ENCODE measurements at regions not wholly inside any gene's neighbourhood (a gene's known extent, or its start where the extent isn't known, plus 50 kb on each side); places are given as distances from the start of the nearest gene placed in this dataset.
"Not testable (repeated sequence)": the region's sequence is repeated elsewhere in the genome, so short reads cannot be mapped to it uniquely, and the experiment has no call there.

DNA sequence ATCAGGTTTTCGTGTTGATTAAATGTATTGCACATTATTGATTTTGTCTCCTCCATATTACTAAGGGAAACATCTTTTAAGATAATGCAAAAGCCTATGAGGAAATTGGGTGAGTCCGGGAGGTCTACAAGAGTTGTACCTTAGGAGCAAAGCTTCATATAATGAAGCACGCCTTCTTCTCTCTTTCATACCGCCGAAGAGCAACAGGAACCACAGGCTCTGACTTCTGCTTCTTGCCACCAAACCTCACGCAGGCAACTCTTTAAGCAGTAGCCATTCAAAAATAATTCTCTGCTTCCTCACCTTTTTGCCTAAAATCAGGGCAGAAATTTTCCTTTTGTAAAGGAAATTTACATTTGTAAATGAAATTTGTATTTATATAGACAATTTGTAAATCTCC, 139.6 kb downstream of the SPRY1 start:
- Histone ChIP-seq H3K36me3 (ENCODE audit: control insufficient read depth in 1 of 2, insufficient read depth in 2 of 2, low read length in 1 of 2) (no peaks in the 10 kb centered on the region), H3K4me1 (ENCODE audit: control insufficient read depth in 1 of 2, insufficient read depth in 2 of 2, low read length in 2 of 2) (no peaks in the 10 kb centered on the region), H3K9me3 (ENCODE audit: control insufficient read depth, low read length) (no peaks in the 10 kb centered on the region), H3K4me3 (ENCODE audit: low read length in 2 of 2) (no peak overlapping the region), H3K27ac (ENCODE audit: low read depth in 1 of 2, low read length in 2 of 2) (no peak overlapping the region), H3K27me3 (ENCODE audit: control insufficient read depth in 1 of 2, insufficient read depth in 2 of 2, low read length in 1 of 2) (no peaks in the 10 kb centered on the region)
- intact Hi-C loops (cut with DNase I), result no loop called here
- ATAC-seq (ENCODE audit: low FRiP score), result no peak
- DNase-seq, result no peak
- 87 to 90% methylated on average over 6 of the region's 6 CpGs for WGBS, 2 donors

DNA sequence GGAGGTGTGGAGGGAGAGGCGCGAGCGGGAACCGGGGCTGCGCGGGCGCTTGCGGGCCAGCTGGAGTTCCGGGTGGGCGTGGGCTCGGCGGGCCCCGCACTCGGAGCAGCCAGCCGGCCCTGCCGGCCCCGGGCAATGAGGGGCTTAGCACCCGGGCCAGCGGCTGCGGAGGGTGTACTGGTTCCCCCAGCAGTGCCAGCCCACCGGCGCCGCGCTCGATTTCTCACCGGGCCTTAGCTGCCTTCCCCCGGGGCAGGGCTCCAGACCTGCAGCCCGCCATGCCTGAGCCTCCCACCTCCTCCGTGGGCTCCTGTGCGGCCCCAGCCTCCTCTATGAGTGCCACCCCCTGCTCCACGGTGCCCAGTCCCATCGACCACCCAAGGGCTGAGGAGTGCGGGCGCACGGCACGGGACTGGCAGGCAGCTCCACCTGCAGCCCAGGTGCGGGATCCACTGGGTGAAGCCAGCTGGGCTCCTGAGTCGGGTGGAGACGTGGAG, 141.4 kb downstream of the SPRY1 start:
- H3K36me3 ChIP-seq (ENCODE audit: control insufficient read depth in 1 of 2, insufficient read depth in 2 of 2, low read length in 1 of 2); H3K27ac ChIP-seq (ENCODE audit: low read depth in 1 of 2, low read length in 2 of 2); DNase-seq; H3K9me3 ChIP-seq (ENCODE audit: control insufficient read depth, low read length); H3K27me3 ChIP-seq (ENCODE audit: control insufficient read depth in 1 of 2, insufficient read depth in 2 of 2, low read length in 1 of 2); H3K4me3 ChIP-seq (ENCODE audit: low read length in 2 of 2); intact Hi-C loops (cut with DNase I); H3K4me1 ChIP-seq (ENCODE audit: control insufficient read depth in 1 of 2, insufficient read depth in 2 of 2, low read length in 2 of 2); ATAC-seq (ENCODE audit: low FRiP score): not testable (repeated sequence)
- 95% methylated on average over 24 to 39 of the region's 39 CpGs for WGBS, 2 donors

DNA sequence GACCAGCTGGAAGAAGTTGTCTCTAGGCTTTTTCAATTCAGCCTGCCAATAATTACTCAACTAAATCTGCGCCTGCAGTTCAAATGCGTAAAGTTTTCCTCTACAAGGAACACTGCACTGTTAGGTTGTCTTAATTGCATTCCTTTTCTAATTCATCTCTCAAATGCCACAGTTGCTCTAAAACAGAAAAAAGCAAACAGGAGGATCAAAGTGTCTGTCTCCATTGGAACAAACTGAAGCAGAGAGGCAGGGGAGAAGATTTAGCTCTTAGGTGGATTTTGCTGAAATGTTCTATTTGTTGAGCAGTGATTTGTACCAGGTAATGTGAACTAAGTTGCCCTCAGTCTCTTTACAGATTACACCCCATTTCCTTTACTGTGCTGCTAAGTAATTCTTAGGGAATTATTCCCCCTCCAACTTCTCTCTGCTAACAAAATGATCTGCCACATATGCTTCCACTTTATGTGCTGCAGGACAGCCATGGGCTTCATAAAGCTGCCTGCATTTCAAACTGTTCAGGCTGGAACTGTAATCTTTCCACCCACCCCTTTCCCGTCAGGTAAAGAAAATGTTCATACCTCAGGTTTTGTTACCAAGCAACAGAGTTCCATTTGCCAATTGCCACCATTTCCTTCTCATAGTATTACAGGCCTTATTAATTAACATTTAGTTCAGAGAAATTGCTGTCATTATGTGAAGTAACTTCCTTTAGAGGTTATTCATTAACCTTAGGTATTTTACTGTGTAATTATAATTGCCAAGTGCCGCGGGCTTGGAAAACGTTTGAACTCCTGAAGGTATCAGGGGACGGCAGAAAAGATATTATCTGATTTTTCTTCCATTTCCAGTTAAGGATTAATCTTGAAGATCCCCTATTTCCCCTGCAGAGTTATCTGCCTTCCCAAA, 149.3 kb downstream of the SPRY1 start:
- no peaks in the 10 kb centered on the region for H3K36me3 ChIP-seq (ENCODE audit: control insufficient read depth in 1 of 2, insufficient read depth in 2 of 2, low read length in 1 of 2)
- no peak for DNase-seq
- 76 to 83% methylated on average over 7 of the region's 7 CpGs for whole genome bisulfite sequencing, 2 donors
- no peaks in the 10 kb centered on the region for H3K4me1 ChIP-seq (ENCODE audit: control insufficient read depth in 1 of 2, insufficient read depth in 2 of 2, low read length in 2 of 2)
- no peak for ATAC-seq (ENCODE audit: low FRiP score)
- no peaks in the 10 kb centered on the region for H3K27me3 ChIP-seq (ENCODE audit: control insufficient read depth in 1 of 2, insufficient read depth in 2 of 2, low read length in 1 of 2)
- H3K27ac ChIP-seq (ENCODE audit: low read depth in 1 of 2, low read length in 2 of 2), result no peak overlapping the region
- intact Hi-C loops (cut with DNase I), result no loop called here
- H3K9me3 ChIP-seq (ENCODE audit: control insufficient read depth, low read length), result no peaks in the 10 kb centered on the region
- no peak overlapping the region for H3K4me3 ChIP-seq (ENCODE audit: low read length in 2 of 2)

DNA sequence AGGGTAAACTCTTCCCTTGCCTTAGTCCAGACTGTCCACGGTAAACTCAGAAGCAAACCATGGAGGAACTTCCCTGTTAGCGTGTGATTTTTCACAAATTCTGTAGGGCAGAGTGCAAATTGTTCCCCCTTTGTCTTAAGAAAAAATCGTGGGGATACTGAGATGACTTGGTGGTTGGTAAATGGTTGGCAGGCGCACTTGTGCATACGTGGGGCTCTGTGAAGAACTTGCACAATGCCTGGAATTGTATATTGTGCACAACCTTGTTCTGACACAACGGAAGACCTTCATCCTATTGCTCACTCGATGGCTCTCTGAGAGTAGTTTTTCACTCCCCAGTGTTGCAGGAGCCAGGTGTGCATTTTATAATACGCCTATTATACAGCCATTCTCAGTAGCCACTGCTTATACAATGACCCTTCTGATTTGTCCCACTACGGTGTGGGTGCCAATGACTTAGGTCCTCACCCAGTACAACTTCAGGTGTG, 150.0 kb downstream of the SPRY1 start:
- Histone ChIP-seq H3K27me3 (ENCODE audit: control insufficient read depth in 1 of 2, insufficient read depth in 2 of 2, low read length in 1 of 2) (no peaks in the 10 kb centered on the region), H3K4me1 (ENCODE audit: control insufficient read depth in 1 of 2, insufficient read depth in 2 of 2, low read length in 2 of 2) (no peaks in the 10 kb centered on the region), H3K36me3 (ENCODE audit: control insufficient read depth in 1 of 2, insufficient read depth in 2 of 2, low read length in 1 of 2) (no peaks in the 10 kb centered on the region), H3K9me3 (ENCODE audit: control insufficient read depth, low read length) (no peaks in the 10 kb centered on the region), H3K27ac (ENCODE audit: low read depth in 1 of 2, low read length in 2 of 2) (no peak overlapping the region), H3K4me3 (ENCODE audit: low read length in 2 of 2) (no peak overlapping the region)
- intact Hi-C loops (cut with DNase I), result no loop called here
- ATAC-seq (ENCODE audit: low FRiP score) (no peak), DNase-seq (no peak)
- 77 to 78% methylated on average over 9 of the region's 9 CpGs for WGBS, 2 donors

DNA sequence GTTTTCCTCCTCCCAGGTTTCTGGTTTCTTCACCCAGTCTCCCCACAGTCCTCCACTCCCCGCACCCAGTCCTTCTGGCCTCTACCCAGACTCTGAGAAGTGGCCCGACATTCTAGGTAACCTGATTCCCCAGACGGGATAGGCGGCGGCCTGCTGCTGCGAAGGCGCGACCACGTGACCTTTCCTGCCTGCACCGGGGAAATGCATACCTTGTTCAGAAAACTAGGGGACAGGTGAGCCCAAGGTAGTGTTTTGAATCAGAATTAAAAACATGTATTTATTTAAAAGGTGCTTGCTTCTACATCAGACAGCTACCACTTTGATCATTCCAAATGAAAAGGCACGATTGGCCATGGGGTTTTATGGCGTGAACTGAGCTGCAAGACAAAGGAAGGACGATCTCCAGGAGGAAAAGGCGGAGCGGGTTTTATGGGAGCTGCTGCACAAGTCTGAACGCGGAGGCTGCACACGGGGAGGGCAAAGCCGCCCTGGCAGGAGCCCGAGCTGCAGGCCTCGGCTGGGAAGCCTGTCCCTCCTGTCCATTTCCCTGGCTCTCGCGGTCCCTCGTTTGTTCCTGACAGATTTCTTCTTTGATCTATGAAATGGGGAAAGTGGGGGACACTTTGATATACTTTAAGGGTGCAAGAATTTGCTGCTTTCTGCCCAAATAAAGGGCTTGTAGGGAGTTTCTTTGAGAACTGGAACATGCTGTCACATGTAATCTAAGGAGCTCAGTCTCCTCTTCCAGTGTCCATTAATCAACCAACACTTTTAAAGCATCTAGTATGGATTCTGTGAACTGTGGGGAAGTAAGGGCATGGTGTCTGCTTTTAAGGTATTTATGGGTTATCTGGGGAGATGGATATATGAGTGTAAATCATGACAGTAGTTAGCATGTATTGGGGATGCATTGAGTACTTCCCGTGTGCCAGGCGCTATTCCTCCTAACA, 150.9 kb downstream of the SPRY1 start:
- no peak overlapping the region for H3K4me3 ChIP-seq (ENCODE audit: low read length in 2 of 2)
- no peaks in the 10 kb centered on the region for H3K27me3 ChIP-seq (ENCODE audit: control insufficient read depth in 1 of 2, insufficient read depth in 2 of 2, low read length in 1 of 2)
- no peaks in the 10 kb centered on the region for H3K4me1 ChIP-seq (ENCODE audit: control insufficient read depth in 1 of 2, insufficient read depth in 2 of 2, low read length in 2 of 2)
- intact Hi-C loops (cut with DNase I), result no loop called here
- no peak overlapping the region for H3K27ac ChIP-seq (ENCODE audit: low read depth in 1 of 2, low read length in 2 of 2)
- H3K9me3 ChIP-seq (ENCODE audit: control insufficient read depth, low read length), result no peaks in the 10 kb centered on the region
- WGBS, 2 donors, result 88 to 90% methylated on average over 26 of the region's 26 CpGs
- ATAC-seq (ENCODE audit: low FRiP score), result no peak
- no peak for DNase-seq
- H3K36me3 ChIP-seq (ENCODE audit: control insufficient read depth in 1 of 2, insufficient read depth in 2 of 2, low read length in 1 of 2), result no peaks in the 10 kb centered on the region

DNA sequence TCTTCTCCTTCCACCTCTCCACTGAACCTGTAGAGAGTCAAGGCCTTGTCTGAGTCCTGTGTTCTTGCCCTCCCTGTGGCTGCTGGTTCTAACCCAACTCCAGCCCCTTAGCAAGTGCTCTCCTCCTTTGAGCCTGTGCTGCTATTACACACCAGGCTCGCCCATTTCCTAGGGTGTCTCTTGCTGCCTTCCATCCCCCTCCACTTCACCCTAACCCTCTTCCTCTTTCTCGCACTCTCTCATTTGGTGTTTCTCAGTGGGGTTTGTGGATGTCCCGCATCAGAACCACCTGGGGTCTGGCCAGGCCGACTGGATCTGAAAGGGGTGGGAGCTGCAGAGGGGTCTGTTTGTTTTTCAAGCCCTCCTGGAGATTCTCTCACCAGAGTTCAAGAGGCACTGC, 156.7 kb downstream of the SPRY1 start:
- intact Hi-C loops (cut with DNase I), result loop anchor here in 1 of 2 donors (5.0 kb wide), 2 partner anchors 46 to 141 kb away; no protein-coding TSS in a partner anchor
- WGBS, 2 donors, result 85 to 86% methylated on average over 4 of the region's 4 CpGs

DNA sequence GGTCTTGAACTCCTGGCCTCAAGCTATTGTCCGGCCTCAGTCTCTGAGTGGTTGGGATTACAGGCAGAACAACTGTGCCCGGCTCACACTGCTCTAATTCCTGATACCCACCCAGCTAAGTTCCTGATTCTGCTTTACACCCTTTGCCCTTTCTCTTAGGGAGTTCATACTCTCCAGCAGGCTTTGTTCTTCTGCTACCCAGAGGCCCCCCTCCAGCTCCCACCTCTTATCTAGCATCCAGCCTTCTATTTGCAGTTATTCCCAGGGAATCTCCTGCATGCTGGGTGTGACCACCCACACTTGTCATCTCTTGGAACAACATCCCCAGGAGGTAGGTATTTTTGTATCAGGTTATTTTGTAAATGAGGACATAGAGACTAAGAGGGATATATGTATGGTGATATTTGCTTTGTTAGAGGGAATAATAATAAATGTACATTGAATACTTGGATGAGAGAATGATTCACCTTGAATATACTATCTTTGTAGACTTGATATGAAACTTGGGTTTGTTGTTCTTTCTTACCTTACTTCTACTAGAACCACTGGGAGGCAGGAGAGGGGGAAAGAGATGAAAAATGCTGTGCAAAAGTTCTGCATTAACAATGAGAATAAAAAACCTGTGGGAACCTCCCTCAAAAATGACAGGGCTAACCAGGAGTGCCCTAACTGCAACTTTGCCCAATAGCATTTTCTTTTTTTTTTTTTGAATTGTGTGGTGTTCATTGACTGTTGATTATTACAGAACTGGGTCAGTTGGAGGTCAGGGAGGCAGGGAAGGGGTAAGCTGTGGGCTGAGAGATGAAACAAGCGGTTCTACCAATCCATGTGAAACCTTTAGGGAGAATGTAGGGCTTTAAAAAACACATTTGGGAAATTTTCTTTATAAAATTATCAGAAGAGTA, 157.4 kb downstream of the SPRY1 start:
- H3K9me3 ChIP-seq (ENCODE audit: control insufficient read depth, low read length), result no peaks in the 10 kb centered on the region
- H3K27me3 ChIP-seq (ENCODE audit: control insufficient read depth in 1 of 2, insufficient read depth in 2 of 2, low read length in 1 of 2), result no peaks in the 10 kb centered on the region
- ATAC-seq (ENCODE audit: low FRiP score) (no peak), DNase-seq (no peak)
- H3K27ac ChIP-seq (ENCODE audit: low read depth in 1 of 2, low read length in 2 of 2), result peak overlapping the region in 1 of 2 donors; percentile 75
- 93 to 94% methylated on average over 3 of the region's 3 CpGs for WGBS, 2 donors
- intact Hi-C loops (cut with DNase I), result loop anchor here in 1 of 2 donors (2.0 to 5.0 kb wide), 4 partner anchors 47 to 157 kb away; partner anchors contain the start of gene SPRY1
- H3K36me3 ChIP-seq (ENCODE audit: control insufficient read depth in 1 of 2, insufficient read depth in 2 of 2, low read length in 1 of 2), result no peaks in the 10 kb centered on the region
- peaks cover 2 to 5% of the 10 kb centered on the region in 2 donors for H3K4me1 ChIP-seq (ENCODE audit: control insufficient read depth in 1 of 2, insufficient read depth in 2 of 2, low read length in 2 of 2)
- H3K4me3 ChIP-seq (ENCODE audit: low read length in 2 of 2), result no peak overlapping the region

More for the DNA sequence above, 156.7 kb downstream of the SPRY1 start:
- DNase-seq, result no peak
- Histone ChIP-seq H3K36me3 (ENCODE audit: control insufficient read depth in 1 of 2, insufficient read depth in 2 of 2, low read length in 1 of 2) (no peaks in the 10 kb centered on the region), H3K27me3 (ENCODE audit: control insufficient read depth in 1 of 2, insufficient read depth in 2 of 2, low read length in 1 of 2) (no peaks in the 10 kb centered on the region), H3K4me3 (ENCODE audit: low read length in 2 of 2) (no peak overlapping the region), H3K4me1 (ENCODE audit: control insufficient read depth in 1 of 2, insufficient read depth in 2 of 2, low read length in 2 of 2) (peaks cover 2 to 5% of the 10 kb centered on the region in 2 donors), H3K27ac (ENCODE audit: low read depth in 1 of 2, low read length in 2 of 2) (no peak overlapping the region), H3K9me3 (ENCODE audit: control insufficient read depth, low read length) (no peaks in the 10 kb centered on the region)
- no peak for ATAC-seq (ENCODE audit: low FRiP score)

All from aorta (tissue), 5 donors.